Erythroblast (primary cell): ENCODE measurements at regions not wholly inside any gene's neighbourhood (a gene's known extent, or its start where the extent isn't known, plus 50 kb on each side); places are given as distances from the start of the nearest gene placed in this dataset.

Experiments
- GATA1 ChIP-seq: IDR thresholded peaks from 2 replicates; pipeline ENCODE4 v1.6.1; 2011; ENCODE audit warnings: low read depth, mild to moderate bottlenecking, control low read depth, low read length, moderate library complexity
- POLR2A ChIP-seq: IDR thresholded peaks from 2 replicates; pipeline ENCODE4 v1.6.1; 2011; ENCODE audit warnings: mild to moderate bottlenecking, low read length

GRCh38 chr14:86221755-86222154 is 691.8 kb downstream of the FLRT2 start:
- TF ChIP-seq POLR2A: no peak
- no peak for TF ChIP-seq GATA1
